ENCODE measurements at regions not wholly inside any gene's neighbourhood (a gene's known extent, or its start where the extent isn't known, plus 50 kb on each side); places are given as distances from the start of the nearest gene placed in this dataset.

GRCh38 chr10:80015911-80016830, 62.3 kb upstream of the TMEM254 start:
- TF ChIP-seq RCOR1 (IDR thresholded peaks at IDR 0.05; ENCODE audit: insufficient replicate concordance, low read length) (no peak), USF2 (IDR thresholded peaks at IDR 0.05; ENCODE audit: low read depth, low read length) (no peak), RFX5 (IDR thresholded peaks at IDR 0.05; ENCODE audit: low read depth, low read length) (no peak), MAZ (IDR thresholded peaks at IDR 0.05; ENCODE audit: borderline replicate concordance, low read depth, low read length) (no peak), CTCF (conservative IDR thresholded peaks at IDR 0.05; ENCODE audit: low read depth, low read length) (no peak), POLR2A (IDR thresholded peaks at IDR 0.05; ENCODE audit: low read depth, low read length) (no peak), ELK1 (IDR thresholded peaks at IDR 0.05; ENCODE audit: borderline replicate concordance, low read depth, low read length) (no peak)
